ENCODE measurements at regions not wholly inside any gene's neighbourhood (a gene's known extent, or its start where the extent isn't known, plus 50 kb on each side); places are given as distances from the start of the nearest gene placed in this dataset.

- WGBS = 80% methylated on average over 10 of the region's 12 CpGs
These were observed 343.9 kb upstream of the SHH start for GRCh38 chr7:156155988-156156733.

GRCh38 chr7:156153590-156153989, 341.3 kb upstream of the SHH start:
- WGBS = 84% methylated on average over 8 of the region's 8 CpGs
- H3K79me1 ChIP-seq (replicated peaks; ENCODE audit: low read length, poor library complexity, severe bottlenecking) = no peaks in the 10 kb centered on the region

More at GRCh38 chr7:156155988-156156733, 343.9 kb upstream of the SHH start:
- no peaks in the 10 kb centered on the region for H3K9me3 ChIP-seq (ENCODE audit: control insufficient read depth, low read length)
- no peak overlapping the region for H3K23ac ChIP-seq (ENCODE audit: low read length in 2 of 2)
- no peak overlapping the region for H4K8ac ChIP-seq (ENCODE audit: low read length)
- no peak overlapping the region for H3K18ac ChIP-seq (ENCODE audit: low read depth in 1 of 2, low read length in 2 of 2)
- H2BK12ac ChIP-seq (ENCODE audit: low read length in 2 of 2) = no peak overlapping the region
- no peak overlapping the region for H2BK15ac ChIP-seq (ENCODE audit: low read depth, poor library complexity, severe bottlenecking)
- H2BK120ac ChIP-seq (ENCODE audit: low read depth, low read length) = no peak overlapping the region
- no peak overlapping the region for H2AK5ac ChIP-seq (ENCODE audit: low read length, severe bottlenecking)
- H3K27ac ChIP-seq (ENCODE audit: low read length, poor library complexity, severe bottlenecking) = no peak overlapping the region
- H3K9ac ChIP-seq (ENCODE audit: low read length) = no peak overlapping the region
- H3K4ac ChIP-seq (ENCODE audit: low read depth in 1 of 2, low read length in 2 of 2) = no peak overlapping the region
- H4K91ac ChIP-seq (ENCODE audit: low read length) = no peak overlapping the region
- H3K14ac ChIP-seq (ENCODE audit: low read length in 2 of 2) = no peak overlapping the region
- H2BK5ac ChIP-seq (ENCODE audit: low read depth, low read length, poor library complexity, severe bottlenecking) = no peak overlapping the region
- H3K4me1 ChIP-seq (ENCODE audit: control insufficient read depth, insufficient read depth, low read depth, low read length) = peaks cover 5% of the 10 kb centered on the region
- no peaks in the 10 kb centered on the region for H3K79me1 ChIP-seq (replicated peaks; ENCODE audit: low read length, poor library complexity, severe bottlenecking)
- H3K4me2 ChIP-seq (ENCODE audit: low read length, poor library complexity, severe bottlenecking) = no peak overlapping the region
- H3K27me3 ChIP-seq (ENCODE audit: control insufficient read depth in 1 of 2, insufficient read depth in 1 of 2, low read length in 2 of 2) = no peaks in the 10 kb centered on the region
- no peak overlapping the region for H2AFZ ChIP-seq (ENCODE audit: low read depth, low read length)
- H3K36me3 ChIP-seq (ENCODE audit: control insufficient read depth in 1 of 2, insufficient read depth in 2 of 2, low read depth in 1 of 2, low read length in 2 of 2) = no peaks in the 10 kb centered on the region
- H3K4me3 ChIP-seq (ENCODE audit: insufficient read depth in 1 of 2, low read depth in 1 of 2, low read length in 2 of 2) = no peak overlapping the region
- DNase-seq = no peak

GRCh38 chr7:156152390-156152789, 340.1 kb upstream of the SHH start:
- Histone ChIP-seq H3K4me1 (ENCODE audit: control insufficient read depth, insufficient read depth, low read depth, low read length) (peaks cover 5% of the 10 kb centered on the region), H4K8ac (ENCODE audit: low read length) (no peak overlapping the region), H3K9ac (ENCODE audit: low read length) (no peak overlapping the region), H3K23ac (ENCODE audit: low read length in 2 of 2) (no peak overlapping the region), H3K79me1 (replicated peaks; ENCODE audit: low read length, poor library complexity, severe bottlenecking) (no peaks in the 10 kb centered on the region), H3K14ac (ENCODE audit: low read length in 2 of 2) (no peak overlapping the region), H2AK5ac (ENCODE audit: low read length, severe bottlenecking) (no peak overlapping the region), H3K4me3 (ENCODE audit: insufficient read depth in 1 of 2, low read depth in 1 of 2, low read length in 2 of 2) (no peak overlapping the region), H4K91ac (ENCODE audit: low read length) (no peak overlapping the region), H3K18ac (ENCODE audit: low read depth in 1 of 2, low read length in 2 of 2) (no peak overlapping the region), H3K4me2 (ENCODE audit: low read length, poor library complexity, severe bottlenecking) (no peak overlapping the region), H3K9me3 (ENCODE audit: control insufficient read depth, low read length) (no peaks in the 10 kb centered on the region), H2AFZ (ENCODE audit: low read depth, low read length) (no peak overlapping the region), H2BK5ac (ENCODE audit: low read depth, low read length, poor library complexity, severe bottlenecking) (no peak overlapping the region), H2BK15ac (ENCODE audit: low read depth, poor library complexity, severe bottlenecking) (no peak overlapping the region), H3K36me3 (ENCODE audit: control insufficient read depth in 1 of 2, insufficient read depth in 2 of 2, low read depth in 1 of 2, low read length in 2 of 2) (no peaks in the 10 kb centered on the region), H3K4ac (ENCODE audit: low read depth in 1 of 2, low read length in 2 of 2) (no peak overlapping the region), H2BK12ac (ENCODE audit: low read length in 2 of 2) (no peak overlapping the region), H2BK120ac (ENCODE audit: low read depth, low read length) (no peak overlapping the region), H3K27me3 (ENCODE audit: control insufficient read depth in 1 of 2, insufficient read depth in 1 of 2, low read length in 2 of 2) (no peaks in the 10 kb centered on the region), H3K27ac (ENCODE audit: low read length, poor library complexity, severe bottlenecking) (peak overlapping the region; percentile 70)
- 41% methylated on average over 6 of the region's 6 CpGs for WGBS
- DNase-seq = no peak

More at GRCh38 chr7:156153590-156153989, 341.3 kb upstream of the SHH start:
- no peak for DNase-seq
- no peak overlapping the region for H3K4me3 ChIP-seq (ENCODE audit: insufficient read depth in 1 of 2, low read depth in 1 of 2, low read length in 2 of 2)
- no peak overlapping the region for H3K23ac ChIP-seq (ENCODE audit: low read length in 2 of 2)
- H2BK120ac ChIP-seq (ENCODE audit: low read depth, low read length) = no peak overlapping the region
- no peak overlapping the region for H2BK5ac ChIP-seq (ENCODE audit: low read depth, low read length, poor library complexity, severe bottlenecking)
- no peak overlapping the region for H3K4ac ChIP-seq (ENCODE audit: low read depth in 1 of 2, low read length in 2 of 2)
- no peak overlapping the region for H4K91ac ChIP-seq (ENCODE audit: low read length)
- no peak overlapping the region for H2BK12ac ChIP-seq (ENCODE audit: low read length in 2 of 2)
- no peak overlapping the region for H3K4me2 ChIP-seq (ENCODE audit: low read length, poor library complexity, severe bottlenecking)
- H3K27me3 ChIP-seq (ENCODE audit: control insufficient read depth in 1 of 2, insufficient read depth in 1 of 2, low read length in 2 of 2) = no peaks in the 10 kb centered on the region
- H3K4me1 ChIP-seq (ENCODE audit: control insufficient read depth, insufficient read depth, low read depth, low read length) = peaks cover 5% of the 10 kb centered on the region
- no peaks in the 10 kb centered on the region for H3K9me3 ChIP-seq (ENCODE audit: control insufficient read depth, low read length)
- no peak overlapping the region for H2AK5ac ChIP-seq (ENCODE audit: low read length, severe bottlenecking)
- H3K27ac ChIP-seq (ENCODE audit: low read length, poor library complexity, severe bottlenecking) = no peak overlapping the region
- H3K18ac ChIP-seq (ENCODE audit: low read depth in 1 of 2, low read length in 2 of 2) = no peak overlapping the region
- no peaks in the 10 kb centered on the region for H3K36me3 ChIP-seq (ENCODE audit: control insufficient read depth in 1 of 2, insufficient read depth in 2 of 2, low read depth in 1 of 2, low read length in 2 of 2)
- no peak overlapping the region for H2AFZ ChIP-seq (ENCODE audit: low read depth, low read length)
- H2BK15ac ChIP-seq (ENCODE audit: low read depth, poor library complexity, severe bottlenecking) = no peak overlapping the region
- no peak overlapping the region for H3K14ac ChIP-seq (ENCODE audit: low read length in 2 of 2)
- no peak overlapping the region for H4K8ac ChIP-seq (ENCODE audit: low read length)
- no peak overlapping the region for H3K9ac ChIP-seq (ENCODE audit: low read length)

- no peak overlapping the region for H2AK5ac ChIP-seq (ENCODE audit: low read length, severe bottlenecking)
- no peak overlapping the region for H3K4me2 ChIP-seq (ENCODE audit: low read length, poor library complexity, severe bottlenecking)
- no peak overlapping the region for H2BK12ac ChIP-seq (ENCODE audit: low read length in 2 of 2)
- peak overlapping the region; percentile 70 for H3K27ac ChIP-seq (ENCODE audit: low read length, poor library complexity, severe bottlenecking)
- no peak overlapping the region for H3K9ac ChIP-seq (ENCODE audit: low read length)
- H2BK120ac ChIP-seq (ENCODE audit: low read depth, low read length) = no peak overlapping the region
- no peak overlapping the region for H2AFZ ChIP-seq (ENCODE audit: low read depth, low read length)
- 66% methylated on average over 4 of the region's 6 CpGs for WGBS
- no peak overlapping the region for H3K14ac ChIP-seq (ENCODE audit: low read length in 2 of 2)
- DNase-seq = no peak
- H3K4ac ChIP-seq (ENCODE audit: low read depth in 1 of 2, low read length in 2 of 2) = no peak overlapping the region
- H3K4me3 ChIP-seq (ENCODE audit: insufficient read depth in 1 of 2, low read depth in 1 of 2, low read length in 2 of 2) = no peak overlapping the region
- H3K9me3 ChIP-seq (ENCODE audit: control insufficient read depth, low read length) = no peaks in the 10 kb centered on the region
- H4K91ac ChIP-seq (ENCODE audit: low read length) = no peak overlapping the region
- no peak overlapping the region for H2BK5ac ChIP-seq (ENCODE audit: low read depth, low read length, poor library complexity, severe bottlenecking)
- no peak overlapping the region for H4K8ac ChIP-seq (ENCODE audit: low read length)
- H3K36me3 ChIP-seq (ENCODE audit: control insufficient read depth in 1 of 2, insufficient read depth in 2 of 2, low read depth in 1 of 2, low read length in 2 of 2) = no peaks in the 10 kb centered on the region
- no peaks in the 10 kb centered on the region for H3K79me1 ChIP-seq (replicated peaks; ENCODE audit: low read length, poor library complexity, severe bottlenecking)
- no peak overlapping the region for H2BK15ac ChIP-seq (ENCODE audit: low read depth, poor library complexity, severe bottlenecking)
- no peak overlapping the region for H3K23ac ChIP-seq (ENCODE audit: low read length in 2 of 2)
- H3K4me1 ChIP-seq (ENCODE audit: control insufficient read depth, insufficient read depth, low read depth, low read length) = peaks cover 4% of the 10 kb centered on the region
- no peak overlapping the region for H3K18ac ChIP-seq (ENCODE audit: low read depth in 1 of 2, low read length in 2 of 2)
- no peaks in the 10 kb centered on the region for H3K27me3 ChIP-seq (ENCODE audit: control insufficient read depth in 1 of 2, insufficient read depth in 1 of 2, low read length in 2 of 2)
These were observed 339.4 kb upstream of the SHH start for GRCh38 chr7:156151658-156152057.

Measured in mesenchymal stem cell (in vitro differentiated cells and primary cell).